ENCODE measurements at regions not wholly inside any gene's neighbourhood (a gene's known extent, or its start where the extent isn't known, plus 50 kb on each side); places are given as distances from the start of the nearest gene placed in this dataset.

- TF ChIP-seq, protein P1, sequence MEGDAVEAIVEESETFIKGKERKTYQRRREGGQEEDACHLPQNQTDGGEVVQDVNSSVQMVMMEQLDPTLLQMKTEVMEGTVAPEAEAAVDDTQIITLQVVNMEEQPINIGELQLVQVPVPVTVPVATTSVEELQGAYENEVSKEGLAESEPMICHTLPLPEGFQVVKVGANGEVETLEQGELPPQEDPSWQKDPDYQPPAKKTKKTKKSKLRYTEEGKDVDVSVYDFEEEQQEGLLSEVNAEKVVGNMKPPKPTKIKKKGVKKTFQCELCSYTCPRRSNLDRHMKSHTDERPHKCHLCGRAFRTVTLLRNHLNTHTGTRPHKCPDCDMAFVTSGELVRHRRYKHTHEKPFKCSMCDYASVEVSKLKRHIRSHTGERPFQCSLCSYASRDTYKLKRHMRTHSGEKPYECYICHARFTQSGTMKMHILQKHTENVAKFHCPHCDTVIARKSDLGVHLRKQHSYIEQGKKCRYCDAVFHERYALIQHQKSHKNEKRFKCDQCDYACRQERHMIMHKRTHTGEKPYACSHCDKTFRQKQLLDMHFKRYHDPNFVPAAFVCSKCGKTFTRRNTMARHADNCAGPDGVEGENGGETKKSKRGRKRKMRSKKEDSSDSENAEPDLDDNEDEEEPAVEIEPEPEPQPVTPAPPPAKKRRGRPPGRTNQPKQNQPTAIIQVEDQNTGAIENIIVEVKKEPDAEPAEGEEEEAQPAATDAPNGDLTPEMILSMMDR (IDR thresholded peaks at IDR 0.05), result no peak
- TF ChIP-seq POLR2AphosphoS5 (IDR thresholded peaks at IDR 0.05) (no peak), POLR2A (IDR thresholded peaks at IDR 0.05) (no peak)
Observed at GRCh38 chr6:163983679-163984078, 569.2 kb downstream of the QKI start.
